Fibroblast of villous mesenchyme (primary cell): ENCODE measurements at regions not wholly inside any gene's neighbourhood (a gene's known extent, or its start where the extent isn't known, plus 50 kb on each side); places are given as distances from the start of the nearest gene placed in this dataset.

Experiments
- DNase-seq: peaks from one replicate; pipeline ENCODE4 v3.0.0-alpha.2; 2010; ENCODE audit warnings: low read depth
- H3K4me3 ChIP-seq: 2 replicates; pipeline ENCODE4 v1.5.1; 2011; ENCODE audit warnings: low read depth, mild to moderate bottlenecking, low read length
- TF ChIP-seq, protein P1 (sequence below): IDR thresholded peaks from 2 replicates; pipeline ENCODE4 v1.5.1; 2012; ENCODE audit warnings: low read depth, mild to moderate bottlenecking, low read length; ENCODE audit not compliant: insufficient read depth

DNA sequence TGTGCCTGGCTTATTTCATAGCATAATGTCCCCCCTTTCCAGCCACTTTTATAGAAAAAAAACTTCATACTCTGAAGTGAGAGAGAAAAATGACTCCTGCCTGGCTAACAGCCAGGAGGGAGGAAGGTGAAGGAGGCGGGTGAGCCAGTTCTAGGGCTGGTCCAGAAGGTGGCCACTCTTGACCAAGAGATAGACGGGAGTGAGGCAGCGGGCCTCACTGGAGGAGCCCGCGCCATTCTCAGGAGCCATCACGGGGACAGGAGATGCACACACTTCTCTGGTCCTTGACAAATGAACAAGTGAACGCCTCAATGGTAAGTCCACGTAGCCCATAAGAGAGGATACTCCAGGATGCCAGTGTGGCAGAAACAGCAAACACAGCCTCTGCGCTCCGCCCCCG lies 231.4 kb downstream of the UQCRFS1 start:
- no peak for DNase-seq
- no peak overlapping the region for H3K4me3 ChIP-seq
- TF ChIP-seq, protein P1, sequence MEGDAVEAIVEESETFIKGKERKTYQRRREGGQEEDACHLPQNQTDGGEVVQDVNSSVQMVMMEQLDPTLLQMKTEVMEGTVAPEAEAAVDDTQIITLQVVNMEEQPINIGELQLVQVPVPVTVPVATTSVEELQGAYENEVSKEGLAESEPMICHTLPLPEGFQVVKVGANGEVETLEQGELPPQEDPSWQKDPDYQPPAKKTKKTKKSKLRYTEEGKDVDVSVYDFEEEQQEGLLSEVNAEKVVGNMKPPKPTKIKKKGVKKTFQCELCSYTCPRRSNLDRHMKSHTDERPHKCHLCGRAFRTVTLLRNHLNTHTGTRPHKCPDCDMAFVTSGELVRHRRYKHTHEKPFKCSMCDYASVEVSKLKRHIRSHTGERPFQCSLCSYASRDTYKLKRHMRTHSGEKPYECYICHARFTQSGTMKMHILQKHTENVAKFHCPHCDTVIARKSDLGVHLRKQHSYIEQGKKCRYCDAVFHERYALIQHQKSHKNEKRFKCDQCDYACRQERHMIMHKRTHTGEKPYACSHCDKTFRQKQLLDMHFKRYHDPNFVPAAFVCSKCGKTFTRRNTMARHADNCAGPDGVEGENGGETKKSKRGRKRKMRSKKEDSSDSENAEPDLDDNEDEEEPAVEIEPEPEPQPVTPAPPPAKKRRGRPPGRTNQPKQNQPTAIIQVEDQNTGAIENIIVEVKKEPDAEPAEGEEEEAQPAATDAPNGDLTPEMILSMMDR = no peak

DNA sequence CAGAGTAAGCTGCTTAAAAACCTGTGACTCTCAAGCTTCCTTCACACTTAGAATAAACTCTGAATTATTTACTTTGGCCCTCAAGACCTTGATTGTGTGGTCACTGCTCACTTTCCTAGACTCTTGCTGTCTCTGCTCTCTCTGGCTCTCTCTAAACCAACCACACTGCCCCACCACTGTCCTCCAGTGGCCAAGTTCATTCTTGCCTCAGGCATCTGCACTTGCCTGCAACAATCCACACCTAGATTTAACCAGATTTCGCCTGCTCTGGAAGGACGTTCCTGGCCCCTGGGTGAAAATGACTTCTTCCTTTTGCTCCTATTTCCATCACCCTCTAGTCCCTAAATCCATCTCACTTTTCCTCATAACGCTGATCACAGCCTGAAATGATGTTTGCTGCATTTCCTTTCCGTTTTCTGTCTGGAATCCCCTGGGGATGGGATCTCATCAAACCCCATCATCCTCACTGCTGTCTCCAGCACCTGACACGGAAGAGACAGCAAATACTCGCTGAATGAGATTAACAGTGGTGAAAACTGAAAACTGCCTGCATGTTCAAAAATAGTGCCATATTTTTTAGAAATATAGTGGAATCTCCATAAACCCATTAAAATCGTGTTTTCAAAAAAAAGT lies 232.6 kb downstream of the UQCRFS1 start:
- no peak overlapping the region for H3K4me3 ChIP-seq
- TF ChIP-seq, protein P1 = no peak
- no peak for DNase-seq

- TF ChIP-seq, protein P1 = no peak
- no peak for DNase-seq
- H3K4me3 ChIP-seq = no peak overlapping the region
Observed at GRCh38 chr19:28977826-28978225, 235.1 kb downstream of the UQCRFS1 start.

GRCh38 chr19:28972058-28972852 lies 240.7 kb downstream of the UQCRFS1 start:
- TF ChIP-seq, protein P1 = no peak
- DNase-seq = no peak
- no peak overlapping the region for H3K4me3 ChIP-seq

- H3K4me3 ChIP-seq = no peak overlapping the region
- no peak for DNase-seq
- TF ChIP-seq, protein P1 = no peak
Observed at GRCh38 chr19:28971513-28971912, 241.4 kb downstream of the UQCRFS1 start.

DNA sequence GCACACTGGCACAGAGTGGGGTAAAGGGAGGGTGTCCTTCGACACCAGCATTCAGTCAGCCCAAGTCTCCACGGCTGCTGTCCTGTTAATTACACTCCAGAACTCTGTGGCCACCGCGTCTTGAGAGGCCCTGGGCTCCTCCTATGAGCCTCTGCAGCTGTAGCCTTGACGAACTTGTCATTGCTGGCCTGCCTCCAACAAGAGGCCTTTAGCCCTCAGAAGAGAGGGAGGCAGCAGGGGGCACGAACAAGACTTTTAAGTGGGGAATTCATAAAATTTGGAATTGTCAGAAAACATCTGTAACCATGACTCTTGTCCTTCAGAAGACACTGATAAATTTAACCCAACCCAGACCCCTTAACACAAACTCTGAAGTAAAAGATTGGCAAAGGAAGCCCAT lies 241.9 kb downstream of the UQCRFS1 start:
- DNase-seq = no peak

More for the DNA sequence above, 241.9 kb downstream of the UQCRFS1 start:
- no peak overlapping the region for H3K4me3 ChIP-seq
- TF ChIP-seq, protein P1 = no peak
